ENCODE measurements at regions not wholly inside any gene's neighbourhood (a gene's known extent, or its start where the extent isn't known, plus 50 kb on each side); places are given as distances from the start of the nearest gene placed in this dataset.
"Not testable (repeated sequence)": the region's sequence is repeated elsewhere in the genome, so short reads cannot be mapped to it uniquely, and the experiment has no call there.

DNA sequence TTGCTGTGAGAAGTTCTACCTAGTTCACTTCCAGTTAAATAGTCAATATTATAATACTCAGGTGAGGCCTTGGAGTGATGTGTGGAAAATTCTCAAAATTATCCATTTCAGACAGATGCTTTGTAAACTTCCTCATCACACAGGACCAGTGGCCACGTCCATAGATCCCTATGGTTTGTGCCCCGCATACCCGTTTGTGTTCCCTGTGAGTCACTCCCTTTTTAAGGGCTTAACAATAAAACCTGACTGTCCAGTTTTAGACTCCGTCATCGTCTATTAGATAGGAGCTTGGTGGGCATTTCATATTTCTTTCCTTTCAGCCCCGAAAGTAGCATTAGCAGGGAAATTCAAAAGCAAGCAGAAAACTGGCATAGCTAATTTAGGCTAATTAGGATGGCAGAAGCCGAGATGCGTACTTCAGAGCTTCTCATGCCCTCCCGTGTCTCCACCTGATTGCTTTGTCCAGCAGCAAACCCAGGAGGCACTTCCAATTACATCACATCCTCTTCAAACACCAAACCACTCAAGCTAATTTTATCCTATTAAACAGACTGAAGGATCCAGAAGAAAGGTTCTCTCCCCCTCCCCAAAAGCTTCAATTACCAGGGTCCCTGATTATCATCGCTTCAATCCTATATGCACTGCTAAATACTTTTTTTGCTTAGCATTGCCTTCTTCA, 186.6 kb upstream of the OTX2 start:
- H3K4me1 ChIP-seq: no peaks in the 10 kb centered on the region
- no peak for ATAC-seq
- TF ChIP-seq POLR2A (IDR thresholded peaks at IDR 0.05) (no peak), EP300 (IDR thresholded peaks at IDR 0.05) (no peak), POLR2AphosphoS5 (IDR thresholded peaks at IDR 0.05) (no peak)
- TF ChIP-seq, protein P1, sequence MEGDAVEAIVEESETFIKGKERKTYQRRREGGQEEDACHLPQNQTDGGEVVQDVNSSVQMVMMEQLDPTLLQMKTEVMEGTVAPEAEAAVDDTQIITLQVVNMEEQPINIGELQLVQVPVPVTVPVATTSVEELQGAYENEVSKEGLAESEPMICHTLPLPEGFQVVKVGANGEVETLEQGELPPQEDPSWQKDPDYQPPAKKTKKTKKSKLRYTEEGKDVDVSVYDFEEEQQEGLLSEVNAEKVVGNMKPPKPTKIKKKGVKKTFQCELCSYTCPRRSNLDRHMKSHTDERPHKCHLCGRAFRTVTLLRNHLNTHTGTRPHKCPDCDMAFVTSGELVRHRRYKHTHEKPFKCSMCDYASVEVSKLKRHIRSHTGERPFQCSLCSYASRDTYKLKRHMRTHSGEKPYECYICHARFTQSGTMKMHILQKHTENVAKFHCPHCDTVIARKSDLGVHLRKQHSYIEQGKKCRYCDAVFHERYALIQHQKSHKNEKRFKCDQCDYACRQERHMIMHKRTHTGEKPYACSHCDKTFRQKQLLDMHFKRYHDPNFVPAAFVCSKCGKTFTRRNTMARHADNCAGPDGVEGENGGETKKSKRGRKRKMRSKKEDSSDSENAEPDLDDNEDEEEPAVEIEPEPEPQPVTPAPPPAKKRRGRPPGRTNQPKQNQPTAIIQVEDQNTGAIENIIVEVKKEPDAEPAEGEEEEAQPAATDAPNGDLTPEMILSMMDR (IDR thresholded peaks at IDR 0.05): no peak
- no peaks in the 10 kb centered on the region for H3K27me3 ChIP-seq
- 67 to 72% methylated on average over 8 to 10 of the region's 10 CpGs for WGBS, 2 donors (ENCODE audit: low coverage in 1 of 2)
- H3K27ac ChIP-seq: no peak overlapping the region
- H3K9me3 ChIP-seq: no peaks in the 10 kb centered on the region
- no peak overlapping the region for H3K4me3 ChIP-seq
- H3K36me3 ChIP-seq: no peaks in the 10 kb centered on the region

DNA sequence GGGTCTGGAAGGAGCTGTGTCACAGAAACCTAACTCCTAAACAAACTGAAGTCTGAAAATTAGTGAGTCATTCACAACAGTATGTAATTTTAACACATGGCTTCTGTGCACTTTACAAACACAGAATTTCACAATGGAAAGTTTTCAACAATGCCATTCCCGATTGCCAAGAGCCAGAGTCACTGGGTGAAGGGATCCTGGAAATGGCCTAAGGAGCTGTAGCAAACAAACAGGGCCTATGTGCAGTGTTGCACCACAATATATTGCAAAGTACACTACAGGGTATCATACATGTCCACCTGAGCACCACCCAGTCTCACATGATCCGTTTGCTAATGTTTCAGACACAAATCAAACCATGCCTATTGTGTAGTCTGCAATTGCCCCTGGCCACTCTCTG, 184.7 kb upstream of the OTX2 start:
- 63 to 75% methylated on average over 1 to 2 of the region's 2 CpGs for WGBS, 2 donors (ENCODE audit: low coverage in 1 of 2)
- Histone ChIP-seq H3K36me3 (no peaks in the 10 kb centered on the region), H3K27ac (no peak overlapping the region)

DNA sequence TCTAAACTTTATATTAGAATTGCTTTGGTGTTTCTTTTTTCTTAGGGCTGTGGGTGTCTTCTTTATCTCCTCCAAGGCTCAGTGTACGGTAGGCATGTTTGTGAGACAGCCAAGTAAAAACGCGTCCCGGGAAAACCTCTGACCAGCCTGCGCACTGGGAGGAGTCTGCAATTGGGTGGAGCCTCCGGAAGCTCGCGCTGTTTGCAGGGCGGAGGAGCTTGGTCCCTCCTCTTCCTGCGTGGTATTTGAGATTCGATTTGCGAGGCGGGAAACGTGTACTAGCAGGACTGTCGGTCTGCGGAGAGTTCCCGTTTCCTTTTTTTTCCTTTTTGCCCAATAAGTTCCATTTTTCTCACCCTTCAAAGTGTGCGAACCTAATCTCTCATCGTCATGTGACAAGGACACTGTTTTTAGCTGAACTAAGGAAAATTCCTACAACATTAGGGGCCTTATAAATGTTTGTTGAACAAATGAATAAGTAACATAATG, 182.1 kb upstream of the OTX2 start:
- 83 to 90% methylated on average over 14 to 19 of the region's 19 CpGs for WGBS, 2 donors (ENCODE audit: low coverage in 1 of 2)
- no peaks in the 10 kb centered on the region for H3K36me3 ChIP-seq
- no peak for ATAC-seq

More for the DNA sequence above, 184.7 kb upstream of the OTX2 start:
- TF ChIP-seq, protein P1 (IDR thresholded peaks at IDR 0.05): no peak
- H3K4me1 ChIP-seq: no peaks in the 10 kb centered on the region
- ATAC-seq: no peak
- H3K27me3 ChIP-seq: no peaks in the 10 kb centered on the region
- H3K9me3 ChIP-seq: no peaks in the 10 kb centered on the region
- no peak overlapping the region for H3K4me3 ChIP-seq

DNA sequence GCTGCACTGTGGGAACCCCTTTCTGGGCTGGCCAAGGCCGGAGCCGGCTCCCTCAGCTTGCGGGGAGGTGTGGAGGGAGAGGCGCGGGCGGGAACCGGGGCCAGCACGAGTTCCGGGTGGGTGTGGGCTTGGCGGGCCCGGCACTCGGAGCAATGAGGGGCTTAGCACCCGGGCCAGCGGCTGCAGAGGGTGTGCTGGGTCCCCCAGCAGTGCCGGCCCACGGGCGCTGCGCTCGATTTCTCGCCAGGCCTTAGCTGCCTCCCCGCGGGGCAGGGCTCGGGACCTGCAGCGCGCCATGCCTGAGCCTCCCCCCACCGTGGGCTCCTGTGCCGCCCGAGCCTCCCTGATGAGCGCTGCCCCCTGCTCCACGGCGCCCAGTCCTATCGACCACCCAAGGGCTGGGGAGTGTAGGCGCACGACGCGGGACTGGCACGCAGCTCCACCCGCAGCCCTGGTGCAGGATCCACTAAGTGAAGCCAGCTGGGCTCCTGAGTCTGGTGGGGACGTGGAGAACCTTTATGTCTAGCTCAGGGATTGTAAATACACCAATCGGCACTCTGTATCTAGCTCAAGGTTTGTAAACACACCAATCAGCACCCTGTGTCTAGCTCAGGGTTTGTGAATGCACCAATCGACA, 180.8 kb upstream of the OTX2 start:
- WGBS, 2 donors (ENCODE audit: low coverage in 1 of 2): no CpG with 5 or more reads among the region's 41 CpGs
- H3K27ac ChIP-seq, H3K9me3 ChIP-seq, H3K4me3 ChIP-seq, H3K36me3 ChIP-seq, H3K4me1 ChIP-seq, H3K27me3 ChIP-seq, ATAC-seq: not testable (repeated sequence)

More for the DNA sequence above, 182.1 kb upstream of the OTX2 start:
- H3K4me1 ChIP-seq: no peaks in the 10 kb centered on the region
- H3K4me3 ChIP-seq: no peak overlapping the region
- no peaks in the 10 kb centered on the region for H3K27me3 ChIP-seq
- no peak overlapping the region for H3K27ac ChIP-seq
- no peaks in the 10 kb centered on the region for H3K9me3 ChIP-seq
- TF ChIP-seq, protein P1 (IDR thresholded peaks at IDR 0.05): no peak
- TF ChIP-seq POLR2AphosphoS5 (IDR thresholded peaks at IDR 0.05): no peak
- no peak for TF ChIP-seq EP300 (IDR thresholded peaks at IDR 0.05)
- TF ChIP-seq POLR2A (IDR thresholded peaks at IDR 0.05): no peak

DNA sequence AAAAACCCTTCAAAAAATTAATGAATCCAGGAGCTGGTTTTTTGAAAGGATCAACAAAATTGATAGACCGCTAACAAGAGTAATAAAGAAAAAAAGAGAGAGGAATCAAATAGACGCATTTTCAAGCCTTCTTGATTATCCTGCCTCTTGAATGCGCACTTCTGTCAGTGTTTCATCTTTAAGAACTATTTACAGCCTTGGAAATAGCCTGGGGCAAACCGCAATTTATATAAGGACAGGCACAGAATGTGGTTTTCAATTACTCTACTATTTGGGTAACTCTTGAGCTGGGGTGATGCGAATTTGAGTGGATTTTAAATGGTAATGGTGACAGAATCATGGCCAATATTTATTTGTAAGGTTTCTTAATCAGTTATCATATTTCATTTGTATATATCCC, 179.1 kb upstream of the OTX2 start:
- TF ChIP-seq, protein P1 (IDR thresholded peaks at IDR 0.05): no peak
- TF ChIP-seq POLR2AphosphoS5 (IDR thresholded peaks at IDR 0.05): no peak
- no peak for TF ChIP-seq POLR2A (IDR thresholded peaks at IDR 0.05)
- TF ChIP-seq EP300 (IDR thresholded peaks at IDR 0.05): no peak
- Histone ChIP-seq H3K27ac (no peak overlapping the region), H3K9me3 (no peaks in the 10 kb centered on the region), H3K4me1 (no peaks in the 10 kb centered on the region), H3K27me3 (no peaks in the 10 kb centered on the region), H3K36me3 (no peaks in the 10 kb centered on the region), H3K4me3 (no peak overlapping the region)
- no peak for ATAC-seq
- 78 to 91% methylated on average over 4 to 5 of the region's 5 CpGs for WGBS, 2 donors (ENCODE audit: low coverage in 1 of 2)

Data from gastroesophageal sphincter (tissue), 4 donors.